Upper lobe of right lung (tissue), 1 donor: ENCODE measurements at regions not wholly inside any gene's neighbourhood (a gene's known extent, or its start where the extent isn't known, plus 50 kb on each side); places are given as distances from the start of the nearest gene placed in this dataset.

Source experiments
- ATAC-seq: fragments of 200-7000 bp; cut with Tn5 transposase; one replicate; pipeline ENCODE4 v1.9.1; 2020; ENCODE audit warnings: mild to moderate bottlenecking, moderate library complexity
- DNase-seq: peaks from one replicate; pipeline ENCODE4 v3.0.0-alpha.2; 2020
- H3K27ac ChIP-seq: fragments of 200-600 bp; one replicate; pipeline ENCODE4 v1.8.0; 2022
- H3K27me3 ChIP-seq: fragments of 200-600 bp; one replicate; pipeline ENCODE4 v1.8.0; 2022; ENCODE audit warnings: mild to moderate bottlenecking
- H3K36me3 ChIP-seq: fragments of 200-600 bp; one replicate; pipeline ENCODE4 v1.8.0; 2022
- H3K4me1 ChIP-seq: fragments of 200-600 bp; one replicate; pipeline ENCODE4 v1.8.0; 2022
- H3K4me3 ChIP-seq: fragments of 200-600 bp; one replicate; pipeline ENCODE4 v1.8.0; 2022; ENCODE audit warnings: mild to moderate bottlenecking
- H3K9me3 ChIP-seq: fragments of 200-600 bp; one replicate; pipeline ENCODE4 v1.8.0; 2022
- intact Hi-C: fragments of 100-400 bp; cut with DNase I; formaldehyde crosslinking; loops from one replicate; pipeline ENCODE4 v1.11.0; 2022
- TF ChIP-seq, protein P1 (sequence below): fragments of 200-600 bp; IDR thresholded peaks from one replicate; pipeline ENCODE4 v1.8.0; 2022; ENCODE audit warnings: antibody characterized with exemption
- donor health status: DM: no; HTN: yes; CAD: no; lungs with severe emphysema.

DNA sequence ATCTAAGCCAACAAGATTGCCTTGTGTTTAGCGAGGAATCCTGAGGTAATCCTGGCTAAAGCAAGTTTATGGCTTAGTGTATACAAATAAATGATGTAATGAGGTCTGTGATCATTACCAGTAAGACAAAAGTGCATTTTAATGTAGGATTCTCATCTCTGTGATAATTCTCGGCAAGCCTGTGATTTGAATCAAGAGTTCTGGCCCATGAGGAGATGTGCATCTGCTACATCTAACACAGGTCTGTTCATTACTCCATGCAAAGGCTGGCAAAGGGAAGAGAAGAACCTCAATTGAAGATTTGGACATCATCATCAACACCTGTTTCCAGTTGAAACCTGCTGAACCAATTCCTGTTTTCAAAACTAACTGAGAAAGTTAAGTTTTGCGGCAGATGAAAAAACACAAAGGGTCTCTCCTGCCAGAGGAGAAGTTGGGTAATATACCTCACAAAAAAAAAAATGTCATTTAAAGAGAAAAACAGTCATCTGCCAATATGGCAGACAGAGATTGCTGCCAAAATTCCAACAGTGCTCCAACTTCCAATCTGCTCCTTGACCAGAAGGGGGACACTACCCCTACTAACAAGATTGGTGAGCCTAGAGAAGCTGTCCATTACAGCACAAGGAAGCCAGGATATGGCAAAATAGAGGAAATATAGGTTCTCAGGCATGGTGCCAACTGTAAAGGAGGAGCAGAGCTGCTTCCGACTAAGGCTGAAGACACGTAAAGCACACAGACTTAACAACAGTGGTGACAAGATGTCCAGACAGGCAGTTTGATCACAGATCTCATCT is 453.7 kb downstream of the TTLL7 start:
- TF ChIP-seq, protein P1, sequence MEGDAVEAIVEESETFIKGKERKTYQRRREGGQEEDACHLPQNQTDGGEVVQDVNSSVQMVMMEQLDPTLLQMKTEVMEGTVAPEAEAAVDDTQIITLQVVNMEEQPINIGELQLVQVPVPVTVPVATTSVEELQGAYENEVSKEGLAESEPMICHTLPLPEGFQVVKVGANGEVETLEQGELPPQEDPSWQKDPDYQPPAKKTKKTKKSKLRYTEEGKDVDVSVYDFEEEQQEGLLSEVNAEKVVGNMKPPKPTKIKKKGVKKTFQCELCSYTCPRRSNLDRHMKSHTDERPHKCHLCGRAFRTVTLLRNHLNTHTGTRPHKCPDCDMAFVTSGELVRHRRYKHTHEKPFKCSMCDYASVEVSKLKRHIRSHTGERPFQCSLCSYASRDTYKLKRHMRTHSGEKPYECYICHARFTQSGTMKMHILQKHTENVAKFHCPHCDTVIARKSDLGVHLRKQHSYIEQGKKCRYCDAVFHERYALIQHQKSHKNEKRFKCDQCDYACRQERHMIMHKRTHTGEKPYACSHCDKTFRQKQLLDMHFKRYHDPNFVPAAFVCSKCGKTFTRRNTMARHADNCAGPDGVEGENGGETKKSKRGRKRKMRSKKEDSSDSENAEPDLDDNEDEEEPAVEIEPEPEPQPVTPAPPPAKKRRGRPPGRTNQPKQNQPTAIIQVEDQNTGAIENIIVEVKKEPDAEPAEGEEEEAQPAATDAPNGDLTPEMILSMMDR: no peak
- DNase-seq: no peak
- intact Hi-C loops: no loop called here
- Histone ChIP-seq H3K9me3 (no peaks in the 10 kb centered on the region), H3K4me1 (no peaks in the 10 kb centered on the region), H3K27me3 (no peaks in the 10 kb centered on the region), H3K36me3 (no peaks in the 10 kb centered on the region), H3K4me3 (no peak overlapping the region), H3K27ac (no peak overlapping the region)
- ATAC-seq: no peak

DNA sequence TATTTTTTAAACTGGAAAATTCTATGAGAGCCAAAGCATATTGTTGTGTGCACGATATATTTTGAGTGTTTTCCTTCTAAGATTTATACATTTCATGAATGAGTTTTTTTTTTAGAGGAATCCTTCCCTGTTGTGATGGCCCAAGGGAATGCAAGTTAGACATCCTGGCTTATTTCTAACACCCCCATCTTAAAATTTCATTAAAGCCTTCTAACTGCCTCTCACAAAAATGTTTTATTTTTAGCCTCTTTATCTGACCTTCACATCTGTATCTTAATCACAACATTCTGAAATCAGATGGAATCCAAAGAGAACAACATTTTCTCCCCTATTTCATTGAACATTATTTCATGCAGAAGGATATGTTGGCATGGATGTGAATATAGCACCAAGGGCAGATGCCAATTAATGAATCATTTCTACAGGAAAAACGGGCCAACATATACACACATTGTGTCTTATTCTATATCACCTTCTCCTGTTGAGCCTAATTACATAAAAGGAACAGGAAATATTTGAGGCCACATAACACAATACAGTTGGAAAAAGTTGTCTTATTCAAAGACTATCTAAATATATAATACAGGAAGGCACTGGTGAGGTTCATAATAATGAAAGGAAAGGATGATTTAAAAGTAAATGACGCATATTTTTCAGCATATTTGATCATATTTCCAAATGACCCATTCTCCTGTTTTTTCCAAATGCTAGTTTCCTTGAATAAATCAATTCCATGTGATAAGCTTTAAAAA is 455.5 kb downstream of the TTLL7 start:
- Histone ChIP-seq H3K36me3 (no peaks in the 10 kb centered on the region), H3K4me1 (no peaks in the 10 kb centered on the region), H3K4me3 (no peak overlapping the region), H3K9me3 (no peaks in the 10 kb centered on the region), H3K27ac (no peak overlapping the region), H3K27me3 (no peaks in the 10 kb centered on the region)
- DNase-seq: no peak
- TF ChIP-seq, protein P1: no peak
- intact Hi-C loops: no loop called here
- ATAC-seq: no peak

DNA sequence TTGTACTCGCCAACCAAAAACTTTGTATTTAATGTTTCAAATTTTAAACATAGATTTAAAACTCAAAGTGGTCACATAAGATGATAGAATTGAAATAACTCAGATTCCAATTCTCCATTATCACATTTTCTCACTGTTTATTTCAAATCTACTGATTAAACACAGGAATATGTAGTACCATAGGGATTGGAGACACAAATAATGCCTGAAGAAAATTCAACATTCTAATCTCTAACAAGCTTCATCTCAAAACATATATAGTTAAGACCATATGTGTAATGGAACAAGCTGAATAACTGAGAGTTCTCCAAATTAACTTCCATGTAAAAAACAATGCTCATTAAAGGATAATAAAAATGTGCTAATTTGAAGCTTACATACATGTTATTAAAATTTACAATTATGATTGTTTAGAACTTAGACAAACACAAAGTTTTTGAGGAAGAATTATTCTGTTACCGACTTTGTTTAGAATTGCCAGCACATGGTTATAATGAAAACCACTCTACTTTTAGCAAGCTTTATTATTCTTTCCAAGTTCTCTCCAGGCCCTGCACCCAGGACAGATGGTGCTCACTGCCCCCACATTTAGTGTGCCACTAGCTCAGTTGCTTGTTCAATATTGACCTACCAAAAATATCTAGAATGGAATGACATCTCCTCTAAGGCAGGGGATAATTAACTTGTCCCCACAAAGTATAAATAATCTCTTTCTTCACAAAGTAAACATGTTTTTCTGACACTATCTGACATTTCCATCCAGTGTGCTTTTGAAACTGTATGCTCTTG is 467.2 kb downstream of the TTLL7 start:
- H3K27me3 ChIP-seq: no peaks in the 10 kb centered on the region
- TF ChIP-seq, protein P1: no peak
- H3K4me3 ChIP-seq: no peak overlapping the region
- H3K4me1 ChIP-seq: no peaks in the 10 kb centered on the region
- ATAC-seq (no peak), DNase-seq (no peak)
- H3K36me3 ChIP-seq: no peaks in the 10 kb centered on the region
- no peak overlapping the region for H3K27ac ChIP-seq
- intact Hi-C loops: no loop called here
- no peaks in the 10 kb centered on the region for H3K9me3 ChIP-seq

DNA sequence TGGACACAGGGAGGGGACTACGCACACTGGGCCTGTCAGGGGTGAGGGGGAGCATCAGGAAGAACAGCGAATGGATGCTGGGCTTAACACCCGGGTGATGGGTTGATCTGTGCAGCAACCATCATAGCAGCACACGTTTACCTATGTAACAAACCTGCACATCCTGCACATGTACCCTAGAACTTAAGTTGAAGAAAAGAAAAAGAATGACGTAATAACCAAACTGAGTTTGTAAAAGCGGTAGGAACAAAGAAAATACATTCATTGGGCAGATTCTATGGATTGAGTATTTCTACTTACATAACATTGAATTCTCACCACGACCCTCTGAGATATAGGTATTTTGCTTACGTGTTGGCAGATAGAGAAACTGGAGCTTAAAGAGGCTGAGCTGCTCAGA is 468.4 kb downstream of the TTLL7 start:
- no peaks in the 10 kb centered on the region for H3K36me3 ChIP-seq
- intact Hi-C loops: no loop called here
- no peaks in the 10 kb centered on the region for H3K27me3 ChIP-seq
- no peak overlapping the region for H3K4me3 ChIP-seq
- H3K27ac ChIP-seq: no peak overlapping the region
- TF ChIP-seq, protein P1: no peak
- no peak for ATAC-seq
- H3K4me1 ChIP-seq: no peaks in the 10 kb centered on the region
- DNase-seq: no peak
- H3K9me3 ChIP-seq: no peaks in the 10 kb centered on the region

DNA sequence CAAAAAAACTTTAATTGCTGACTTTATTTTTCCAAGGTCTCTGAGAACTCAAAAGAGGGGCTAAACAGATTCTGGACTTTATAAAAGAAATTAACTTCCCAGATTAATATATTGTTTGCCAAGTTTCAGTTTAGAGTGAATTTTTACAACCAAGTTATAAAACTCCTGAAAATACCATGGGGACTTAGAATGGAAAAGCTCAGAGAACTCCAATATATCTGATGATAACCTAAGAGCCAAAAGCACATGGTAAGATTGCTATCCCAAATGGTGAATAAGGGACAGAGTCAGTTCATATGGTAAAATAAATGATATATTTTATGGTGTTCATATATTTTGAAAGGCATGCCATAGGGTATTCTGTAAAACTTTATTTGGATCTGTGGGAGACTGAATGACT is 470.9 kb downstream of the TTLL7 start:
- Histone ChIP-seq H3K27me3 (no peaks in the 10 kb centered on the region), H3K4me3 (no peak overlapping the region), H3K27ac (no peak overlapping the region), H3K9me3 (no peaks in the 10 kb centered on the region), H3K36me3 (no peaks in the 10 kb centered on the region), H3K4me1 (no peaks in the 10 kb centered on the region)
- ATAC-seq (no peak), DNase-seq (no peak)
- intact Hi-C loops: no loop called here
- TF ChIP-seq, protein P1: no peak
